ENCODE measurements at regions not wholly inside any gene's neighbourhood (a gene's known extent, or its start where the extent isn't known, plus 50 kb on each side); places are given as distances from the start of the nearest gene placed in this dataset.

- TF ChIP-seq, protein P1, sequence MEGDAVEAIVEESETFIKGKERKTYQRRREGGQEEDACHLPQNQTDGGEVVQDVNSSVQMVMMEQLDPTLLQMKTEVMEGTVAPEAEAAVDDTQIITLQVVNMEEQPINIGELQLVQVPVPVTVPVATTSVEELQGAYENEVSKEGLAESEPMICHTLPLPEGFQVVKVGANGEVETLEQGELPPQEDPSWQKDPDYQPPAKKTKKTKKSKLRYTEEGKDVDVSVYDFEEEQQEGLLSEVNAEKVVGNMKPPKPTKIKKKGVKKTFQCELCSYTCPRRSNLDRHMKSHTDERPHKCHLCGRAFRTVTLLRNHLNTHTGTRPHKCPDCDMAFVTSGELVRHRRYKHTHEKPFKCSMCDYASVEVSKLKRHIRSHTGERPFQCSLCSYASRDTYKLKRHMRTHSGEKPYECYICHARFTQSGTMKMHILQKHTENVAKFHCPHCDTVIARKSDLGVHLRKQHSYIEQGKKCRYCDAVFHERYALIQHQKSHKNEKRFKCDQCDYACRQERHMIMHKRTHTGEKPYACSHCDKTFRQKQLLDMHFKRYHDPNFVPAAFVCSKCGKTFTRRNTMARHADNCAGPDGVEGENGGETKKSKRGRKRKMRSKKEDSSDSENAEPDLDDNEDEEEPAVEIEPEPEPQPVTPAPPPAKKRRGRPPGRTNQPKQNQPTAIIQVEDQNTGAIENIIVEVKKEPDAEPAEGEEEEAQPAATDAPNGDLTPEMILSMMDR (conservative IDR thresholded peaks at IDR 0.05; ENCODE audit: low read depth, low read length) = no peak
- TF ChIP-seq EZH2 (IDR thresholded peaks at IDR 0.05; ENCODE audit: low read length, unreplicated experiment) = no peak
- no peak for TF ChIP-seq EZH2phosphoT487 (IDR thresholded peaks at IDR 0.05; ENCODE audit: borderline replicate concordance, low read length)
Observed at GRCh38 chr10:78772986-78773530, 295.7 kb upstream of the ZMIZ1 start.

Measured in PC-3 (cell line).